ENCODE measurements at regions not wholly inside any gene's neighbourhood (a gene's known extent, or its start where the extent isn't known, plus 50 kb on each side); places are given as distances from the start of the nearest gene placed in this dataset.

- TF ChIP-seq ETS1 (IDR thresholded peaks at IDR 0.05) (no peak), POLR2AphosphoS5 (IDR thresholded peaks at IDR 0.05; ENCODE audit: low read depth) (no peak), CREB1 (CRISPR knock-in tag; IDR thresholded peaks at IDR 0.05; ENCODE audit: low read depth) (no peak), ZNF331 (CRISPR knock-in tag; IDR thresholded peaks at IDR 0.05; ENCODE audit: low read depth) (no peak), EZH2 (IDR thresholded peaks at IDR 0.05; ENCODE audit: low read depth, unreplicated experiment) (no peak), ZNF462 (CRISPR knock-in tag; IDR thresholded peaks at IDR 0.05) (no peak)
Observed at GRCh38 chr2:134135793-134136192, 118.1 kb upstream of the MGAT5 start (continued).

- H3K36me3 ChIP-seq (ENCODE audit: insufficient read depth), result no peaks in the 10 kb centered on the region
- H4K20me1 ChIP-seq (replicated peaks; ENCODE audit: insufficient read depth), result no peaks in the 10 kb centered on the region
- H3K27ac ChIP-seq (ENCODE audit: low read depth), result no peak overlapping the region
- H3K4me3 Mint-ChIP-seq, result no peak overlapping the region
- H3K4me1 ChIP-seq (ENCODE audit: insufficient read depth), result peaks cover 46% of the 10 kb centered on the region
- H3K27me3 ChIP-seq (ENCODE audit: insufficient read depth), result no peaks in the 10 kb centered on the region
- H3K79me2 ChIP-seq (replicated peaks; ENCODE audit: insufficient read depth), result peaks cover 68% of the 10 kb centered on the region
- H3K9me2 ChIP-seq (ENCODE audit: insufficient read depth), result no peaks in the 10 kb centered on the region
- no peak overlapping the region for H3K4me3 ChIP-seq
- no peak overlapping the region for H2AFZ ChIP-seq
- H3K36me3 Mint-ChIP-seq (ENCODE audit: low read depth), result peaks cover 2% of the 10 kb centered on the region; the same call in 2 of the 3 replicates
- peaks cover 73% of the 10 kb centered on the region for H3K4me1 Mint-ChIP-seq
- TF ChIP-seq JUNB (IDR thresholded peaks at IDR 0.05; ENCODE audit: unreplicated experiment) (no peak), ZNF331 (CRISPR knock-in tag; IDR thresholded peaks at IDR 0.05; ENCODE audit: low read depth) (no peak), REST (IDR thresholded peaks at IDR 0.05; ENCODE audit: unreplicated experiment) (no peak), ETS1 (IDR thresholded peaks at IDR 0.05) (no peak), STAT1 (IDR thresholded peaks at IDR 0.05; ENCODE audit: unreplicated experiment) (no peak), ZNF114 (CRISPR knock-in tag; IDR thresholded peaks at IDR 0.05) (no peak), EZH2 (IDR thresholded peaks at IDR 0.05; ENCODE audit: low read depth, unreplicated experiment) (no peak)
- ATAC-seq (no peak), DNase-seq (ENCODE audit: low spot score) (no peak)
- H3K9me3 Mint-ChIP-seq, result no peaks in the 10 kb centered on the region; the same call in 2 of the 3 replicates
- no peaks in the 10 kb centered on the region for H3F3A ChIP-seq (replicated peaks; ENCODE audit: low read depth)
- peaks cover 3% of the 10 kb centered on the region for H3K27me3 Mint-ChIP-seq (ENCODE audit: insufficient read depth, low read depth, poor library complexity)
- H3K4me2 ChIP-seq, result 0 out of 2 replicates have a peak overlapping the region, but pooled peaks have one; percentile 38
- H3K27ac Mint-ChIP-seq, result no peak overlapping the region
Observed at GRCh38 chr2:134136731-134137130, 117.1 kb upstream of the MGAT5 start.

All from GM23338 (cell line).